Astrocyte (in vitro differentiated cells and primary cell): ENCODE measurements at regions not wholly inside any gene's neighbourhood (a gene's known extent, or its start where the extent isn't known, plus 50 kb on each side); places are given as distances from the start of the nearest gene placed in this dataset.

Source experiments
- EZH2 ChIP-seq: IDR thresholded peaks from 2 replicates; pipeline ENCODE4 v1.6.1; 2012; ENCODE audit warnings: mild to moderate bottlenecking, low read length, inconsistent platforms; ENCODE audit not compliant: insufficient read depth
- TF ChIP-seq, protein P1 (sequence below): IDR thresholded peaks from 2 replicates; pipeline ENCODE4 v1.5.1; 2011; ENCODE audit warnings: low read depth, mild to moderate bottlenecking, inconsistent platforms, low read length, moderate library complexity; ENCODE audit not compliant: insufficient read depth

DNA sequence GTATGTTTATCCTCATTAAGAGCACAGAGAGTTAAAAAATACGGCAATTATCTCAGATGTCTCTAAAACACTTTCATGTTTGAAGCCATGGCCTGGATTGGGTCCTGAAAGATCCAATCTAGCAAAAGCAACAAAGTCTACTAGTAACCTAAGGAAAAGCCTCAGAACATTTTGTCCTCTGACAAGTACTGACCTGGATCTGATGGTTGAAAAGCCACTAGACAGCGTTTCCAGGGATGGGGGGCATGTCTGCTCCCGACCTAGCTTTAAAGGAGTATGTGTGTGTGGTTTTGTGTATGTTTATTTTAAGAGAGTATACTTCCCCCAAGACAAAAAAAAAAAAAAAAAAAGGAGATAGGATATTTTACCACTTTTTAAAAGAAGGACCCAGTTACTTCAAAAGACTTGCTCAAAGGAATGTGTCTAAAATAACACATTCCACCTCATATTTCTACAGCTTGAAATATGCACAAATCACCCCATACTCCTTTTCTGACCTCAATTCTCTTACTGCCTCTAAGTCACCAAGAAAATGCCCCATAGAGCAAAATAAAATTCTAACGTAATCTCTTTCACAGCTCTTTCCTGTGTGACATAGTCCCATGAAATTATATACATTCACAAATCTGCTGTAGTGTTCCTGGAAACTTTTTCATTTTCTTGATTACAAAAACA lies 189.0 kb upstream of the TTC29 start:
- TF ChIP-seq, protein P1, sequence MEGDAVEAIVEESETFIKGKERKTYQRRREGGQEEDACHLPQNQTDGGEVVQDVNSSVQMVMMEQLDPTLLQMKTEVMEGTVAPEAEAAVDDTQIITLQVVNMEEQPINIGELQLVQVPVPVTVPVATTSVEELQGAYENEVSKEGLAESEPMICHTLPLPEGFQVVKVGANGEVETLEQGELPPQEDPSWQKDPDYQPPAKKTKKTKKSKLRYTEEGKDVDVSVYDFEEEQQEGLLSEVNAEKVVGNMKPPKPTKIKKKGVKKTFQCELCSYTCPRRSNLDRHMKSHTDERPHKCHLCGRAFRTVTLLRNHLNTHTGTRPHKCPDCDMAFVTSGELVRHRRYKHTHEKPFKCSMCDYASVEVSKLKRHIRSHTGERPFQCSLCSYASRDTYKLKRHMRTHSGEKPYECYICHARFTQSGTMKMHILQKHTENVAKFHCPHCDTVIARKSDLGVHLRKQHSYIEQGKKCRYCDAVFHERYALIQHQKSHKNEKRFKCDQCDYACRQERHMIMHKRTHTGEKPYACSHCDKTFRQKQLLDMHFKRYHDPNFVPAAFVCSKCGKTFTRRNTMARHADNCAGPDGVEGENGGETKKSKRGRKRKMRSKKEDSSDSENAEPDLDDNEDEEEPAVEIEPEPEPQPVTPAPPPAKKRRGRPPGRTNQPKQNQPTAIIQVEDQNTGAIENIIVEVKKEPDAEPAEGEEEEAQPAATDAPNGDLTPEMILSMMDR: no peak
- no peak for TF ChIP-seq EZH2
